GM19240 (cell line): ENCODE measurements at regions not wholly inside any gene's neighbourhood (a gene's known extent, or its start where the extent isn't known, plus 50 kb on each side); places are given as distances from the start of the nearest gene placed in this dataset.

Experiments used
- DNase-seq: peaks from one replicate; pipeline ENCODE4 v3.0.0; 2011; ENCODE audit warnings: low spot score; ENCODE audit not compliant: insufficient read length

GRCh38 chr4:121227341-121227792 is 63.2 kb upstream of the TNIP3 start:
- no peak for DNase-seq

- no peak for DNase-seq
Observed at GRCh38 chr4:121226362-121226761, 62.2 kb upstream of the TNIP3 start.

- no peak for DNase-seq
Observed at GRCh38 chr4:121221608-121222007, 57.5 kb upstream of the TNIP3 start.

- no peak for DNase-seq
Observed at GRCh38 chr4:121221201-121221600, 57.1 kb upstream of the TNIP3 start.

GRCh38 chr4:121220698-121221097 is 56.6 kb upstream of the TNIP3 start:
- no peak for DNase-seq

GRCh38 chr4:121219227-121219626 is 55.1 kb upstream of the TNIP3 start:
- no peak for DNase-seq

- DNase-seq, result no peak
Observed at GRCh38 chr4:121217351-121217750, 53.2 kb upstream of the TNIP3 start.

GRCh38 chr4:121216461-121216860 is 52.3 kb upstream of the TNIP3 start:
- DNase-seq, result no peak

GRCh38 chr4:121213940-121214339 is 49.8 kb upstream of the TNIP3 start:
- no peak for DNase-seq
